NOMO-1 (cell line): ENCODE measurements at regions not wholly inside any gene's neighbourhood (a gene's known extent, or its start where the extent isn't known, plus 50 kb on each side); places are given as distances from the start of the nearest gene placed in this dataset.
"Not testable (repeated sequence)": the region's sequence is repeated elsewhere in the genome, so short reads cannot be mapped to it uniquely, and the experiment has no call there.

Experiments used
- DNase-seq, 2 experiments: peaks; one replicate each; lab custom pipeline; 2025; ENCODE audit not compliant: unreplicated experiment in 2 of 2; lab: John Stamatoyannopoulos, UW

GRCh38 chr4:117661091-117662072 is 372.9 kb upstream of the NDST3 start:
- no peak for DNase-seq

- no peak for DNase-seq
Observed at GRCh38 chr4:117664706-117665444, 369.4 kb upstream of the NDST3 start.

GRCh38 chr4:117676153-117676552 is 358.1 kb upstream of the NDST3 start:
- DNase-seq: no peak

- no peak for DNase-seq
Observed at GRCh38 chr4:117678861-117679260, 355.4 kb upstream of the NDST3 start.

GRCh38 chr4:117691572-117692351 is 342.5 kb upstream of the NDST3 start:
- no peak for DNase-seq

GRCh38 chr4:117692538-117692937 is 341.7 kb upstream of the NDST3 start:
- DNase-seq: no peak

- DNase-seq: no peak
Observed at GRCh38 chr4:117699595-117699994, 334.7 kb upstream of the NDST3 start.

GRCh38 chr4:117700111-117700892 is 334.0 kb upstream of the NDST3 start:
- no peak for DNase-seq

- DNase-seq: no peak
Observed at GRCh38 chr4:117702353-117702752, 331.9 kb upstream of the NDST3 start.

- no peak for DNase-seq
Observed at GRCh38 chr4:117704721-117705120, 329.6 kb upstream of the NDST3 start.

- no peak for DNase-seq
Observed at GRCh38 chr4:117740736-117741135, 293.6 kb upstream of the NDST3 start.

GRCh38 chr4:117745379-117745778 is 288.9 kb upstream of the NDST3 start:
- not testable (repeated sequence) for DNase-seq

GRCh38 chr4:117755438-117755837 is 278.8 kb upstream of the NDST3 start:
- DNase-seq: no peak

GRCh38 chr4:117768610-117769009 is 265.7 kb upstream of the NDST3 start:
- no peak for DNase-seq

- DNase-seq: no peak
Observed at GRCh38 chr4:117770269-117771102, 263.8 kb upstream of the NDST3 start.

- no peak for DNase-seq
Observed at GRCh38 chr4:117771647-117772337, 262.5 kb upstream of the NDST3 start.

- DNase-seq: no peak
Observed at GRCh38 chr4:117773064-117773936, 261.0 kb upstream of the NDST3 start.

- DNase-seq: no peak
Observed at GRCh38 chr4:117777721-117778120, 256.6 kb upstream of the NDST3 start.
